NCI-H2171 treated with DMSO at 0.1 percent for 48 hours (cell line): ENCODE measurements at regions not wholly inside any gene's neighbourhood (a gene's known extent, or its start where the extent isn't known, plus 50 kb on each side); places are given as distances from the start of the nearest gene placed in this dataset.

Experiments
- DNase-seq: peaks from one replicate; lab custom pipeline; 2025; lab: John Stamatoyannopoulos, UW

GRCh38 chr5:156271569-156271968 is 55.4 kb upstream of the SGCD start:
- no peak for DNase-seq

GRCh38 chr5:156272139-156272538 is 54.8 kb upstream of the SGCD start:
- no peak for DNase-seq

GRCh38 chr5:156273325-156273724 is 53.6 kb upstream of the SGCD start:
- DNase-seq, result no peak

GRCh38 chr5:156274453-156274852 is 52.5 kb upstream of the SGCD start:
- no peak for DNase-seq
